GM19372 (cell line): ENCODE measurements at regions not wholly inside any gene's neighbourhood (a gene's known extent, or its start where the extent isn't known, plus 50 kb on each side); places are given as distances from the start of the nearest gene placed in this dataset.
A peak's percentile ranks its signal among the peaks of the same experiment; 100 is the strongest.

Experiments used
- ATAC-seq: cut with Tn5 transposase; IDR thresholded peaks from one replicate; pipeline ENCODE4 v1.9.1; 2021; ENCODE audit warnings: mild to moderate bottlenecking, low read depth, moderate library complexity; ENCODE audit not compliant: unreplicated experiment

- no peak for ATAC-seq
These were observed 76.8 kb upstream of the TMEM164 start for GRCh38 chrX:109926118-109926517.

DNA sequence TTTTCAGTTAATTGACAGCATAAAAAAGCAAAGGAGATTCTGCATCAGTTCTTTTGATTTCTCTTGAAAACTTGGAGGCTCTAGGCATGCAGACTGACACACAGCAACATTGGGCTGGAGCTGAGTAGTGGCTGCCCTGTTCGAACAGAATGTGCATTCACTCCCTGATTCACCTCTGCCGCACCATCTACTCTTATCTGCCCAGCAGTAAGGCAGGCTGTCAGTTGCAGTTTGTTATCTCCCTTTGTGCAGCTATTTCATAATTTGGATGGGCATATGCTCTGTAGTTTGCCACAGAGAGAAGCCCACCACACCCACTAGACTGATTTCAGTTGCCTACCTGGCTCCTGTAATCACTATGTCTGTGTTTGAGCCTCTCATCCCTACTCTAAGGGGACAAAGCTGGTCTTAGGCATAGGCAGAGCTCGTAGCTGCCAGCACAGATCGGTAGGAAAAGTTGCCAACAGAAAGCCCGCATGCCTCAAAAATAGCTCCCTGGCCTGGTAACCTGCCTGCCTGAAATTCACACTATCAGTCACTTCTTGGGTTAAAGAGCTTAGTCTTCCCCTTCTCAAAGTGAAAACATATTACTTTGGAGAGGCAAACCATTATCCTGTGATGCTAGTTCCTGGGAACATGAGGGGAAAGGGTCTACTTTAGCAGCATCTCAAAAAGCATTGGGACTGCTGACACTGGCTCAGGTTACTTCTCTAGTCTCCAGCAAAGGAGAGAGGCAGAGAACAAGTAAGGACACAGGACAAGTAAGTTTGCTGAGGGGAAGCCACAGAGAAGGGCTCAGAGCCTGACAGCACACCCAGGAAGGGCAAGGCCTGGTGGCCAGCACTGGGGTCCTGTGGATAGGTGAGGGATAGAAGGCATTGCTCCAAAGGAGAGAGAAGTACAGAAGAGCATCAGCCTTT is 75.9 kb upstream of the TMEM164 start:
- ATAC-seq = no peak

GRCh38 chrX:109927663-109928273 is 75.1 kb upstream of the TMEM164 start:
- no peak for ATAC-seq

GRCh38 chrX:109928596-109929335 is 74.1 kb upstream of the TMEM164 start:
- ATAC-seq = no peak

DNA sequence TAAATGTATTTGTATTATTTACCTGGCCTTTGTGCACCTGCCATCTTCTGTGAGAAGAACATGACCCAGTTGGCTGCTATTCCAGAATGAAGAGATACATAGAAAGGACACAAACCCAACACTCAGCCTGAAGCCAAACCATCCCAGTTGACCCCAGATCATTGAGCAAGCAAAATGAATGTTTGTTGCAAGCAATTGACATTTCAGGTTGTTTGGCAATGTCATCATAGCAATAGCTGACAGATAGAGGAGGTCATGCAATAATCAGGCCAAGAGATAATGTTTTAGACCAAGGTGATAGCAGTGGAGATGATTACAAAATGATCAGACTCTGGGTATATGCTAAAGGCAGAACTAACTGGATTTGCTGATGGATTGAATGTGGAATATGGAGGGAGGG is 71.2 kb upstream of the TMEM164 start:
- ATAC-seq = no peak

- no peak for ATAC-seq
These were observed 68.5 kb upstream of the TMEM164 start for GRCh38 chrX:109934434-109934833.

DNA sequence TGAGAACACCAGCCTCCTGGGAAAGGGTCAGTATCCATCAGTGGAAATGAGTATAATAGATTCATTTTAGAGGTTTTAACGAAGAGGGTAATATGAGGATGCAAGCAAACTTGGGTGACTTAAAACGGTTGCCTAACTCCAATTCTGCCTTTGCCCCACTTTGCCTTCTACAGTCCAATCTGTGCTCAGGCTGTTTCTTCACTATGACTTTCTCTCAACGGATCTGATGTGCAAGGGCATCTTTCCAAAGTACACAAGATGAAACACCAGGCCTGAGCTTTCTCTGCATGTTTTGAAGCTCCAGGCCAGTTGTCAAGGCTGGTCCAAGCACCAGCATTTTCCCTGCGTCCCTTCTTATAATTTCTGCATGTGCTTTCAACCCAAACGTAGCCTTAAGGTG is 68.0 kb upstream of the TMEM164 start:
- no peak for ATAC-seq

GRCh38 chrX:109936114-109936513 is 66.8 kb upstream of the TMEM164 start:
- no peak for ATAC-seq

- no peak for ATAC-seq
These were observed 66.3 kb upstream of the TMEM164 start for GRCh38 chrX:109936598-109936997.

DNA sequence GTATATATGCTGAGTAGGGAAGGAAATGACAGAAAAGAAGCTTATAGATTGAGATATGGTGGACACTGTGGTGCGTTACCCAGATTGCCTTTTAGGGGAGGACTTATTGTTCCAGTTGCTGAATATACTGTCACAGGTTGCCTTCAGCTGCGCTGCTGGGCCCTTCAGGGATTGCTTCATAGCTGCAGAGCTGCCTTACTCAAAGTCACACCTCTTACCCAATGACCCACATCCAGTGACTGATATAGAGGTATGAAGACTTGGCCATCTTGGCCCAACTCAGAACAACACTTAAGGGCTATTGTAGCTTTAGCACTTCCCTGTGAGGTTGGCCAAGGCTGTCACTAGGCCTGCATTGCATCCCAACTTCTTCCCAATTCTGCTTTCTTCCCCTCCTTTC is 63.4 kb upstream of the TMEM164 start:
- ATAC-seq = no peak

DNA sequence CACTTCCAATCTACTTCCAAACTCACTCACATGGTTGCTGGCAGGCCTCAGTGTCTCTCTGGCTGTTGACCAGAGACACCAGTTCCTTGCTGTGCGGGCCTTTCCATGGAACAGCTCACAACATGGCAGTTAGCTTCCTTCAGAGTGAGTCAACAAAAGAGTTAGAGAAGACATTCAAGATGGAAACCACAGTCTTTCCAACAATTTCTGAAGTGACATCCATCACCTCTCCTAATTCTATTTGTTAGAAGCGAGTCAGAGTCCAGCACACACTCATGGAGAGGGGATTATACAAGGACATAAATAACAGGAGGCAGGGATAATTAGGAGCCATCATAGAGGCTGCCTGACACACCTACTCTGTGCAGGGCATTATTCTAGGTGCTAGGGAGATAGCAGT is 62.5 kb upstream of the TMEM164 start:
- no peak for ATAC-seq

DNA sequence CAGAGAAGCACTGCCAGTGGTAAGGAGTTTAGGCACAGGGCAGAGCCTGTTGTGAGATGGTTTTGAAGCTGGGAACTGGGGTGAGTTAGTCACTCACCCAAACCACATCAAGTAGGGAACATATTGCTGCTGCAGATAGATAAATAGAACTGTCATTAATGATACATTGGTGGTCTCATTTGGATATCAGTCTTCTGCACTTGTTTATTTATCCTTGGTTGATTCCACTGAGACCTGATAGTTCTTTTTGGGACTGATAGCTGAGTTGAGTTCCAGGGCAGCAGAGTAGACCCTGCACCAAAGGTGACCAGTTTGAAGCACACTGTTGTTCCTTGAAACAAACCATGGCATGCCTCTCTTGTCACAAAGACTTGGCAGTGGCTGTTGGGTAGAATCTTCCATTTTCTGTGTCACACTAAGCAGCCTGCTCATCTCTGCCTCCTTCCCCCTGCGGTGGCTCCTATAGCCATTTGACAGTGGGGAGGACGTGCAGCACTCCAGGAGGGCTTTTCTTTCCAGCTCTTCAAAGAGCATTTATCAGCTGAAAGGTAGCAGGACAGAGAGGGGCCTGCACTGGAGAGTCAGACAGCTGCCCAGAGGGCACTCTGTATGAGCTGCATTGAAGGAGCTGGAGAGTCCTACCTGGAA is 59.7 kb upstream of the TMEM164 start:
- ATAC-seq = no peak

- no peak for ATAC-seq
These were observed 59.2 kb upstream of the TMEM164 start for GRCh38 chrX:109943740-109944092.

DNA sequence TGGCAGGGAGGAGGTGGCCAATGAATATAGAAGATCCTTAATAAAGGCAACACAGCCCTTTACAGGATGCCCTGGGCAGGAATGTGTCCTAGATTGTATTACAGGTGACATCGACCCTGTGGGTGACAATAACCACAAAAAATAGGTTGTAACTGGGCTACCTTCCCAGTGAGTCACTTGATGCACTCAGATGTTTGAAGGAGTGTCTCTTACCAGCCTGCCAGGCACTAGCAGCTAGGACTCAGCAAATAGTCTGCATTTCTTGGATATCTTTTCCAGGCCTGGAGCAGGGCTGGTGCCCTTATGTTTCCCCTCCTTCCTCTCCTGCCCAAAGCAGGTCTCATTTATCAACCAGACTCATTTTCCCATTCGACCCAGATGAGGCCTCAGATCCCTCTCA is 50.9 kb upstream of the TMEM164 start:
- ATAC-seq = no peak

GRCh38 chrX:109952985-109953905 is 49.7 kb upstream of the TMEM164 start:
- peak; percentile 75 for ATAC-seq
